ENCODE measurements at regions not wholly inside any gene's neighbourhood (a gene's known extent, or its start where the extent isn't known, plus 50 kb on each side); places are given as distances from the start of the nearest gene placed in this dataset.

DNA sequence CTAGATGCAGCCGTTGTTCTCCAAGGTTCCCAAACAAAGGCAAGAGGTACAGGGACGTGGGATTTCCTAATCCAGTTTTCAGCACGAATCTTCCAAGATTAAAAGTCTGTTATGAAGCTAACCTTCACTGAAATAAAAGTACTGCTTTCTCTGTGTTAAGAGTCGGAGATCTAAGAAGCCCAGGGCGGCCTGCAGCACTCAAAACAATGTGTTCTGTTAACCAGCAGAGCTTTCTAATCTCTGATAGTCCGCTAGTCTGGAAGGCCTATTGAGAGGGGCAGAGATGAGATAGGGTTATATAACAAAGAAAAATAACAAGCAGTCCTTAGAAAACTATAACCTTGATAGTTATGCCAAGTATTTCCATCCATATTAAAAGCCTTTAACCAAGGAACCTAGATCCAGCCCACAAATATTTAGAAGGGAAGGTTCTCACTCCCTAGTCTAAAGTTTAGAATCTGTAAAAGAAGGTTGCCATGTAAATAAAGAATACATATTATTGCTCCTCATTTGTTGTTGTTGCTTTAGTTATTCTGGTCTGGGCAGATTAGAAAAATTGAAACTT, 106.3 kb upstream of the SVIL start:
- TF ChIP-seq, protein P1, sequence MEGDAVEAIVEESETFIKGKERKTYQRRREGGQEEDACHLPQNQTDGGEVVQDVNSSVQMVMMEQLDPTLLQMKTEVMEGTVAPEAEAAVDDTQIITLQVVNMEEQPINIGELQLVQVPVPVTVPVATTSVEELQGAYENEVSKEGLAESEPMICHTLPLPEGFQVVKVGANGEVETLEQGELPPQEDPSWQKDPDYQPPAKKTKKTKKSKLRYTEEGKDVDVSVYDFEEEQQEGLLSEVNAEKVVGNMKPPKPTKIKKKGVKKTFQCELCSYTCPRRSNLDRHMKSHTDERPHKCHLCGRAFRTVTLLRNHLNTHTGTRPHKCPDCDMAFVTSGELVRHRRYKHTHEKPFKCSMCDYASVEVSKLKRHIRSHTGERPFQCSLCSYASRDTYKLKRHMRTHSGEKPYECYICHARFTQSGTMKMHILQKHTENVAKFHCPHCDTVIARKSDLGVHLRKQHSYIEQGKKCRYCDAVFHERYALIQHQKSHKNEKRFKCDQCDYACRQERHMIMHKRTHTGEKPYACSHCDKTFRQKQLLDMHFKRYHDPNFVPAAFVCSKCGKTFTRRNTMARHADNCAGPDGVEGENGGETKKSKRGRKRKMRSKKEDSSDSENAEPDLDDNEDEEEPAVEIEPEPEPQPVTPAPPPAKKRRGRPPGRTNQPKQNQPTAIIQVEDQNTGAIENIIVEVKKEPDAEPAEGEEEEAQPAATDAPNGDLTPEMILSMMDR (IDR thresholded peaks at IDR 0.05): no peak
- no peak for TF ChIP-seq POLR2AphosphoS5 (IDR thresholded peaks at IDR 0.05)
- no peak for TF ChIP-seq POLR2A (IDR thresholded peaks at IDR 0.05)
- intact Hi-C loops (cut with DNase I; ENCODE audit: low total_unique reads): no loop called here
- Histone ChIP-seq H3K9me3 (no peaks in the 10 kb centered on the region), H3K27me3 (no peaks in the 10 kb centered on the region), H3K36me3 (no peaks in the 10 kb centered on the region), H3K4me1 (no peaks in the 10 kb centered on the region), H3K27ac (peak overlapping the region; percentile 41 to 85), H3K4me3 (no peak overlapping the region)
- no peak for DNase-seq (ENCODE audit: low spot score in 2 of 2)

DNA sequence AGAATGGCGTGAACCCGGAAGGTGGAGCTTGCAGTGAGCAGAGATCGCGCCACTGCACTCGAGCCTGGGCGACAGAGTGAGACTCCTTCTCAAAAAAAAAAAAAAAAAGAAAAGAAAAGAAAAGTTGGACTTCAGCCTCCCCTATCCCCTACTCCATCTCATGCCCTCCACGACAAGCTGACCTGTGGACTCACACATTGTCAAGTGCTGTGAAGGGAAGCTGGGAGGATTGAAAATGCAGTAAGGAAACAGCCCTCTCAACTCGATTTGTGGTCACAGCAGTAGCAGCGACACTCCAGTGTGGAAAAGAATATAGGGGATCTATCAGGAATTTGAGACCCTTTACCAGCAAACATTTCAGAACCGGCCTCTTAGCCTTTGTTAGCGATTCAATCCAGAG, 103.6 kb upstream of the SVIL start:
- H3K9me3 ChIP-seq: no peaks in the 10 kb centered on the region
- H3K27me3 ChIP-seq: no peaks in the 10 kb centered on the region
- H3K27ac ChIP-seq: no peak overlapping the region
- peaks cover 2 to 6% of the 10 kb centered on the region in 2 donors for H3K4me1 ChIP-seq
- intact Hi-C loops (cut with DNase I; ENCODE audit: low total_unique reads): no loop called here
- H3K36me3 ChIP-seq: no peaks in the 10 kb centered on the region
- no peak overlapping the region for H3K4me3 ChIP-seq
- DNase-seq (ENCODE audit: low spot score in 2 of 2): no peak
- TF ChIP-seq POLR2AphosphoS5 (IDR thresholded peaks at IDR 0.05): no peak
- TF ChIP-seq POLR2A (IDR thresholded peaks at IDR 0.05): no peak
- TF ChIP-seq, protein P1 (IDR thresholded peaks at IDR 0.05): no peak

GRCh38 chr10:29737074-29737593, 102.4 kb upstream of the SVIL start:
- H3K4me1 ChIP-seq: peaks cover 2 to 6% of the 10 kb centered on the region in 2 donors
- TF ChIP-seq POLR2A (IDR thresholded peaks at IDR 0.05) (no peak), POLR2AphosphoS5 (IDR thresholded peaks at IDR 0.05) (no peak)
- TF ChIP-seq, protein P1 (IDR thresholded peaks at IDR 0.05): no peak
- H3K9me3 ChIP-seq: no peaks in the 10 kb centered on the region
- peak overlapping the region; percentile 99 to 100 for H3K27ac ChIP-seq
- intact Hi-C loops (cut with DNase I; ENCODE audit: low total_unique reads): no loop called here
- H3K4me3 ChIP-seq: peak overlapping the region; percentile 84 to 90 (median 87)
- no peaks in the 10 kb centered on the region for H3K36me3 ChIP-seq
- H3K27me3 ChIP-seq: no peaks in the 10 kb centered on the region
- DNase-seq (ENCODE audit: low spot score in 2 of 2): peak in 1 of 2 donors; percentile 35

DNA sequence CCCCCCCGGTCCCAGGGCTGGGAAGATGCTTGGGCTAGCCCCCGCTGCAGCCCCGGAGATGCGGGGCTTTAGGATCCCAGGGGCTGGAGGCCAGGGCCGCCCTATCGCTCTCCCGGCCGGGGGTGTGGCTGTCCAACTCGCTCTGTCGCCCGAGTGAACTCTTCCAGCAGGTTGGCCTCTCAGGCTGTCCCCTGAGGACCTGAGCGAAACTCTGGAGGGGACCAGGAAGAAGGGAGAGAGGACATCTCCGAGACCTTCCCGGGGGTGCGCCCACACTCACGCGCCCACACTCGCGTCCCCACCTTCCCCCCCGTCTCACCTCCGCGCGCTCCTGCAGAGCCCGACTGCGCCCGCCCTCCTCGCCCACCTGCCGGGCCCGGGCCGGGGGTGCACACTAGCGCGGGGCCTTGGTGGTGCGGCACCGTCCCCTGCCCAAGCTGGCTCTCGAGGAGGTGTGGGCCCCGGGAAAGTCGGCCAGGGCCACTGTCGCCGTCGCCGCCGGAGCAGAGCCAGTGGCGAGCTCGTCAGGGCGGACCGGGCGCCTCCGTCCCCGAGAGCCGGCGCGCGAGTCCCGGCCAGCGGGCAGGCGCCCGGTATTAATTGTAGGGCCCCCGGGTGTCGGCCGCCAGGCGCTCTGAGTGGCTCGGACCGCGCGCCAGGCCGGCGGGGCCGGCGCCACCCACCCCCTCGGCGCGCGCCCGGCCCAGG, 101.7 kb upstream of the SVIL start:
- Histone ChIP-seq H3K27ac (peak overlapping the region; percentile 99 to 100), H3K4me3 (peak overlapping the region; percentile 84 to 90 (median 87)), H3K27me3 (no peaks in the 10 kb centered on the region), H3K9me3 (no peaks in the 10 kb centered on the region), H3K4me1 (peaks cover 2 to 6% of the 10 kb centered on the region in 2 donors), H3K36me3 (no peaks in the 10 kb centered on the region)
- intact Hi-C loops (cut with DNase I; ENCODE audit: low total_unique reads): no loop called here
- no peak for TF ChIP-seq POLR2A (IDR thresholded peaks at IDR 0.05)
- TF ChIP-seq, protein P1 (IDR thresholded peaks at IDR 0.05): peak in 1 of 3 donors; percentile 22
- DNase-seq (ENCODE audit: low spot score in 2 of 2): peak; percentile 46 to 60

All from breast epithelium (tissue), 4 donors.